Body of pancreas (tissue), 4 donors: ENCODE measurements at regions not wholly inside any gene's neighbourhood (a gene's known extent, or its start where the extent isn't known, plus 50 kb on each side); places are given as distances from the start of the nearest gene placed in this dataset.

Source experiments
- ATAC-seq: fragments of 150-250 bp; one replicate; pipeline ENCODE4 v1.9.1; 2016
- DNase-seq, 4 donors: peaks; one replicate each; pipeline ENCODE4 v3.0.0-alpha.2; 2019
- H3K27ac ChIP-seq, 4 donors: fragments of 200-600 bp; sonication (generic); 1 replicate in 3 of 4; 2 replicates in 1 of 4; pipeline versions ENCODE4 v1.5.1 to v1.6.1; 2016 to 2019; ENCODE audit warnings: mild to moderate bottlenecking in 1 of 4, mixed read lengths in 1 of 4, moderate library complexity in 1 of 4
- H3K27me3 ChIP-seq, 2 donors: fragments of 200-600 bp; sonication (generic); one replicate each; pipeline ENCODE4 v1.6.0; 2016; ENCODE audit warnings: mild to moderate bottlenecking in 1 of 2
- H3K36me3 ChIP-seq, 2 donors: fragments of 200-600 bp; sonication (generic); replicated peaks in 1 of 2; 2 replicates each; pipeline ENCODE4 v1.5.1; 2016; ENCODE audit warnings: low read depth in 2 of 2; ENCODE audit not compliant: insufficient read depth in 1 of 2
- H3K4me1 ChIP-seq: fragments of 200-600 bp; sonication (generic); one replicate; pipeline ENCODE4 v1.6.0; 2016
- H3K4me3 ChIP-seq, 2 donors: fragments of 200-600 bp; sonication (generic); 1 replicate in 1 of 2; 2 replicates in 1 of 2; pipeline ENCODE4 v1.5.1; 2016 to 2019
- H3K9me3 ChIP-seq, 3 donors: fragments of 200-600 bp; sonication (generic); 1 replicate in 2 of 3; 2 replicates in 1 of 3; pipeline ENCODE4 v1.5.1; 2016
- CTCF ChIP-seq, 7 experiments: fragments of 450-650 bp in 4 of 7; fragments of 200-600 bp in 3 of 7; sonication (generic) in 3 of 7; IDR thresholded peaks; one replicate each; pipeline ENCODE4 v1.5.1; 2016 to 2019; ENCODE audit warnings: antibody characterized with exemption in 7 of 7
- POLR2A ChIP-seq, 3 donors: fragments of 450-650 bp; IDR thresholded peaks; one replicate each; pipeline ENCODE4 v1.6.1; 2016; ENCODE audit warnings: antibody characterized with exemption in 3 of 3, mild to moderate bottlenecking in 2 of 3
- WGBS, 2 donors: methylation state at CpG; one replicate each; pipeline ENCODE4 v1.1.5; 2017; 5-methylcytosine and 5-hydroxymethylcytosine counted together
- intact Hi-C: fragments of 100-400 bp; cut with DNase I; formaldehyde crosslinking; loops from one replicate; pipeline ENCODE4 v1.15.1; 2023

- Histone ChIP-seq H3K27me3 (no peaks in the 10 kb centered on the region), H3K36me3 (no peaks in the 10 kb centered on the region), H3K4me1 (peaks cover 6% of the 10 kb centered on the region), H3K27ac (no peak overlapping the region), H3K9me3 (no peaks in the 10 kb centered on the region), H3K4me3 (no peak overlapping the region)
- intact Hi-C loops = no loop called here
- TF ChIP-seq CTCF (IDR thresholded peaks at IDR 0.05) = no peak
- TF ChIP-seq POLR2A (IDR thresholded peaks at IDR 0.05) = no peak
- DNase-seq (no peak), ATAC-seq (no peak)
- WGBS, 2 donors = 79 to 84% methylated on average over 7 of the region's 7 CpGs
These were observed 169.2 kb upstream of the IRF2BP2 start for GRCh38 chr1:234779160-234779538.

GRCh38 chr1:234778221-234779159, 168.5 kb upstream of the IRF2BP2 start:
- Histone ChIP-seq H3K36me3 (no peaks in the 10 kb centered on the region), H3K4me1 (peaks cover 6% of the 10 kb centered on the region), H3K4me3 (no peak overlapping the region), H3K27ac (peak overlapping the region in 1 of 4 donors; percentile 0), H3K9me3 (no peaks in the 10 kb centered on the region), H3K27me3 (no peaks in the 10 kb centered on the region)
- DNase-seq (no peak), ATAC-seq (no peak)
- TF ChIP-seq CTCF (IDR thresholded peaks at IDR 0.05) (no peak), POLR2A (IDR thresholded peaks at IDR 0.05) (no peak)
- intact Hi-C loops = no loop called here
- 64 to 78% methylated on average over 22 of the region's 22 CpGs for WGBS, 2 donors

- H3K27me3 ChIP-seq = no peaks in the 10 kb centered on the region
- no peak overlapping the region for H3K4me3 ChIP-seq
- no peaks in the 10 kb centered on the region for H3K9me3 ChIP-seq
- no peaks in the 10 kb centered on the region for H3K36me3 ChIP-seq
- 23 to 34% methylated on average over 1 of the region's 1 CpG for WGBS, 2 donors
- no peak for ATAC-seq
- peak overlapping the region in 1 of 4 donors; percentile 0 for H3K27ac ChIP-seq
- no peak for TF ChIP-seq POLR2A (IDR thresholded peaks at IDR 0.05)
- no peak for TF ChIP-seq CTCF (IDR thresholded peaks at IDR 0.05)
- peak in 2 of 4 donors; percentile 44 to 58 for DNase-seq
- intact Hi-C loops = no loop called here
- peaks cover 6% of the 10 kb centered on the region for H3K4me1 ChIP-seq
These were observed 167.9 kb upstream of the IRF2BP2 start for GRCh38 chr1:234777856-234778220.

GRCh38 chr1:234776876-234777855, 167.2 kb upstream of the IRF2BP2 start:
- H3K4me3 ChIP-seq = no peak overlapping the region
- peaks cover 6% of the 10 kb centered on the region for H3K4me1 ChIP-seq
- WGBS, 2 donors = 64 to 72% methylated on average over 14 of the region's 14 CpGs
- intact Hi-C loops = no loop called here
- ATAC-seq (no peak), DNase-seq (no peak)
- H3K27ac ChIP-seq = peak overlapping the region in 1 of 4 donors; percentile 0
- H3K27me3 ChIP-seq = no peaks in the 10 kb centered on the region
- no peaks in the 10 kb centered on the region for H3K36me3 ChIP-seq
- TF ChIP-seq POLR2A (IDR thresholded peaks at IDR 0.05) (no peak), CTCF (IDR thresholded peaks at IDR 0.05) (no peak)
- H3K9me3 ChIP-seq = no peaks in the 10 kb centered on the region
